Thyroid gland (tissue), 4 donors: ENCODE measurements at regions not wholly inside any gene's neighbourhood (a gene's known extent, or its start where the extent isn't known, plus 50 kb on each side); places are given as distances from the start of the nearest gene placed in this dataset.

Experiments
- DNase-seq, 2 donors: peaks; one replicate each; pipeline ENCODE4 v3.0.0-alpha.2; 2019
- H3K27ac ChIP-seq, 3 donors: fragments of 200-600 bp; sonication (generic); 1 replicate in 2 of 3; 2 replicates in 1 of 3; pipeline ENCODE4 v1.5.1; 2016 to 2019; ENCODE audit warnings: mild to moderate bottlenecking in 1 of 3, moderate library complexity in 1 of 3
- H3K27me3 ChIP-seq: fragments of 200-600 bp; sonication (generic); one replicate; pipeline ENCODE4 v1.5.1; 2019
- H3K36me3 ChIP-seq, 2 donors: fragments of 200-600 bp; sonication (generic); one replicate each; pipeline ENCODE4 v1.5.1; 2016 to 2019
- H3K4me1 ChIP-seq, 2 donors: fragments of 200-600 bp; sonication (generic); one replicate each; pipeline ENCODE4 v1.5.1; 2017 to 2019
- H3K4me3 ChIP-seq, 3 donors: fragments of 200-600 bp; sonication (generic); replicated peaks in 1 of 3; 1 replicate in 2 of 3; 2 replicates in 1 of 3; pipeline ENCODE4 v1.5.1; 2016; ENCODE audit warnings: mild to moderate bottlenecking in 1 of 3
- H3K9me3 ChIP-seq: fragments of 200-600 bp; sonication (generic); one replicate; pipeline ENCODE4 v1.5.1; 2017
- CTCF ChIP-seq, 6 experiments: fragments of 200-600 bp in 3 of 6; fragments of 450-650 bp in 3 of 6; sonication (generic) in 3 of 6; IDR thresholded peaks; one replicate each; pipeline ENCODE4 v1.5.1; 2016 to 2019; ENCODE audit warnings: antibody characterized with exemption in 6 of 6, mild to moderate bottlenecking in 2 of 6, inconsistent platforms in 1 of 6, moderate library complexity in 1 of 6
- POLR2A ChIP-seq, 2 donors: fragments of 450-650 bp; IDR thresholded peaks; one replicate each; pipeline ENCODE4 v1.6.1; 2017; ENCODE audit warnings: antibody characterized with exemption in 2 of 2, mild to moderate bottlenecking in 2 of 2, moderate library complexity in 1 of 2
- WGBS, 2 donors: methylation state at CpG; one replicate each; pipeline ENCODE4 v1.1.5; 2017; 5-methylcytosine and 5-hydroxymethylcytosine counted together
- intact Hi-C: fragments of 100-400 bp; cut with DNase I; formaldehyde crosslinking; loops from one replicate; pipeline ENCODE4 v1.15.1; 2023

GRCh38 chr10:128943111-128943510 lies 523.9 kb upstream of the MGMT start:
- Histone ChIP-seq H3K9me3 (no peaks in the 10 kb centered on the region), H3K27ac (no peak overlapping the region), H3K4me1 (no peaks in the 10 kb centered on the region), H3K36me3 (no peaks in the 10 kb centered on the region), H3K27me3 (no peaks in the 10 kb centered on the region), H3K4me3 (no peak overlapping the region)
- no peak for DNase-seq
- 77 to 85% methylated on average over 6 of the region's 6 CpGs for WGBS, 2 donors
- intact Hi-C loops: no loop called here
- TF ChIP-seq CTCF (IDR thresholded peaks at IDR 0.05): no peak

GRCh38 chr10:128945398-128945797 lies 521.6 kb upstream of the MGMT start:
- TF ChIP-seq POLR2A (IDR thresholded peaks at IDR 0.05): no peak
- no peak for TF ChIP-seq CTCF (IDR thresholded peaks at IDR 0.05)
- Histone ChIP-seq H3K4me3 (no peak overlapping the region), H3K27me3 (no peaks in the 10 kb centered on the region), H3K9me3 (no peaks in the 10 kb centered on the region), H3K27ac (no peak overlapping the region), H3K4me1 (no peaks in the 10 kb centered on the region), H3K36me3 (no peaks in the 10 kb centered on the region)
- no peak for DNase-seq
- intact Hi-C loops: no loop called here
- WGBS, 2 donors: 80 to 88% methylated on average over 7 of the region's 7 CpGs

GRCh38 chr10:128950159-128950915 lies 516.7 kb upstream of the MGMT start:
- Histone ChIP-seq H3K9me3 (no peaks in the 10 kb centered on the region), H3K27me3 (no peaks in the 10 kb centered on the region), H3K27ac (no peak overlapping the region), H3K36me3 (no peaks in the 10 kb centered on the region), H3K4me3 (no peak overlapping the region), H3K4me1 (no peaks in the 10 kb centered on the region)
- intact Hi-C loops: no loop called here
- 88 to 93% methylated on average over 12 to 15 of the region's 18 CpGs for WGBS, 2 donors
- no peak for DNase-seq
- TF ChIP-seq CTCF (IDR thresholded peaks at IDR 0.05) (no peak), POLR2A (IDR thresholded peaks at IDR 0.05) (no peak)

- no peak for DNase-seq
- no peaks in the 10 kb centered on the region for H3K36me3 ChIP-seq
- WGBS, 2 donors: 74 to 92% methylated on average over 2 to 3 of the region's 4 CpGs
- no peaks in the 10 kb centered on the region for H3K4me1 ChIP-seq
- intact Hi-C loops: no loop called here
- no peak for TF ChIP-seq CTCF (IDR thresholded peaks at IDR 0.05)
- TF ChIP-seq POLR2A (IDR thresholded peaks at IDR 0.05): no peak
- H3K4me3 ChIP-seq: no peak overlapping the region
- no peaks in the 10 kb centered on the region for H3K9me3 ChIP-seq
- H3K27ac ChIP-seq: no peak overlapping the region
- no peaks in the 10 kb centered on the region for H3K27me3 ChIP-seq
Measured at GRCh38 chr10:128950916-128951275, 516.1 kb upstream of the MGMT start.

GRCh38 chr10:128952856-128953255 lies 514.2 kb upstream of the MGMT start:
- no peaks in the 10 kb centered on the region for H3K4me1 ChIP-seq
- H3K27ac ChIP-seq: no peak overlapping the region
- TF ChIP-seq POLR2A (IDR thresholded peaks at IDR 0.05) (no peak), CTCF (IDR thresholded peaks at IDR 0.05) (no peak)
- no peaks in the 10 kb centered on the region for H3K27me3 ChIP-seq
- H3K36me3 ChIP-seq: no peaks in the 10 kb centered on the region
- no peak for DNase-seq
- no peak overlapping the region for H3K4me3 ChIP-seq
- intact Hi-C loops: no loop called here
- no peaks in the 10 kb centered on the region for H3K9me3 ChIP-seq
- WGBS, 2 donors: 79 to 83% methylated on average over 8 of the region's 8 CpGs
